SKM-1 (cell line): ENCODE measurements at regions not wholly inside any gene's neighbourhood (a gene's known extent, or its start where the extent isn't known, plus 50 kb on each side); places are given as distances from the start of the nearest gene placed in this dataset.
"Not testable (repeated sequence)": the region's sequence is repeated elsewhere in the genome, so short reads cannot be mapped to it uniquely, and the experiment has no call there.

Experiments
- DNase-seq: peaks from one replicate; lab custom pipeline; 2025; ENCODE audit not compliant: unreplicated experiment; lab: John Stamatoyannopoulos, UW

GRCh38 chr6:6748001-6748400, 159.5 kb downstream of the LY86 start:
- DNase-seq = no peak

- DNase-seq = peak; percentile 56
Observed at GRCh38 chr6:6749702-6750491, 161.4 kb downstream of the LY86 start.

- DNase-seq = no peak
Observed at GRCh38 chr6:6750594-6751265, 162.2 kb downstream of the LY86 start.

DNA sequence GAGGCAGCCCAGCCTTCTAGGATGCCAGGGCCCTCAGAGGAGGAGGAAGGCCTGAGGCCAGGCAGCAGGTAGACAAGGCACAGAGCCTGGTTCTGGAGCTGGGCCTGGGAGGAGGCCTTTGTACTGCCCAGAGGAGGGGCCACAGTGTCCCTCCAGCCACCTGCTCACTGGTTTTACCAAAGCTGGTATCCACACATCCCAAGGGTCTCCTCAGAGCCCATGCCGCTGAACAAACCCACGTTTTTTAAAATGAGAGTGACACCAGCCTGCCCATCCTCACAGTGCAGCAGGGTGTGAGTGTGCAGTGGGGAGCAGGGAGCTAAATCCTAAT, 162.7 kb downstream of the LY86 start:
- no peak for DNase-seq

DNA sequence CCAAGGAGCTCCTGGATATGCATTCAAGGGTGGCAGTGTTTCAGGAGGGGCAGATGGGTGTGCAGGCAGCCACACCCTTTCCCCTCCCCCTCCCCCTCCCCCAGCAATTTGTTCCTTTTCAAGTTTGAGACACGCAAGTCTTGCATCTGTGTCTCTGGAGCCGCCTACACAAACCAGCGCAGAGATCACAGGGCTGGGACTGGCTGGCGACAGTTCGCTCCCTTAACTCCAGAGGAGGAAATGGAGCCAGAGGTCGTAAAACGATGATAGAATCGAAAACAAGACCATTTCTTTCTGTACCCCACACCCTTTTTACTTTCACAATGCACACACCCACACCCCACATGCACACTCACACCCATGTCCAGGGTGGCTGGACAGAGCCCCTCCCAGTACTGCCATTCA, 163.1 kb downstream of the LY86 start:
- no peak for DNase-seq

DNA sequence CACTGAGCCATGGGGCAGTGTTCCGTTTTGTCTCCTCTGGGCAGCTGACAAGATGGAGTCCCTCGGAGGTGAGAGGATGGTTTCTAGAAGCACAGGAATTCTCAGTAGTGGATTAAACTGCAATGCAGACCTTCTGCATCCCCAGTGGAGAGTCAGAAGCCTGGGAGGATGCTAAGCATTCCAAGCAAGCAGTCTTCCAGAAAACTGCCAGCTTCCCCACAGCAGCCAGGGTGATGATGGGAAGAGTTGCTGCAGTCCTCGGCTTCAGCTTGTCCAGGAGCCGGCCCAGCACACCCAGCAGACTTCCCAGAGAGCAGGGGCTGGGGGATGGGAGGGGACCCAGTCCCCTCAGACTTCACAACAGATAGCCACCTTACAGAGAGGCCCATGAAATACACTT, 163.6 kb downstream of the LY86 start:
- no peak for DNase-seq

DNA sequence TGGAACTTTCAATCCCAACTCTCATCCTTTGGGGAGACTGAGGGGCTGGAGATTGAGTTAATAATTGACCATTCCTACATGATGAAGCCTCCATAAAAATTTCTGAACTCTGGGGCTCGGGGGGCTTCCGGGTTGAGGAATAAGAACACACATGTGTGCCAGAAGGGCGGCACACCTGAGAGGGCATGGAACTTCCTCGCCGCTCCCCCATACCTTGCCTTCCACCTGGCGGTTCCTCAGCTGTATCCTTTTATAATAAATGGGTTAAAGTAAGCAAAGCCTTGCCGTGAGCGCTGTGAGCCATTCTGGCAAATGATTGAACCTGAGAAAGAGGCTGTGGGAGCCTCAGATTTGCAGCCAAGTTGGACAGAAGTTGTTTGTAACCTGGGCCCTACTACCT, 164.8 kb downstream of the LY86 start:
- DNase-seq = no peak

DNA sequence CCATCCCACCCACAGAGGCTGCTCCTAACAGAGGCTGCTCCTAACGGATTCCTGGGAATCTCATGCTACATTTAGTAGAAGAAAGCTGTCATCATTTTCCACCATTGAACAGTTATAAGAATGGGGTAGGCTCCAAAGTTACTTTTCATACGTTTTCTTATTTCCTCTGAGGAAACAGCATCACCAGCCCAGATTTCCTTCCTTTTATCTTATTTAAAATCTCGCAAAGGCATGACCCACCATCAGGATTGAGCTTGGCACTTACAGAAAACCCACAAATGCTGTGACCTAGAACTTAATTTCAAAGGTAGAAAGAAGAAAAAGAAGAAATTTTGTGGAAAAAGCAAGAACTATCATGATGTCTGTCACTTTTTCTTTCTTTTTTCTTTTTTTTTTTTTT, 168.0 kb downstream of the LY86 start:
- no peak for DNase-seq

DNA sequence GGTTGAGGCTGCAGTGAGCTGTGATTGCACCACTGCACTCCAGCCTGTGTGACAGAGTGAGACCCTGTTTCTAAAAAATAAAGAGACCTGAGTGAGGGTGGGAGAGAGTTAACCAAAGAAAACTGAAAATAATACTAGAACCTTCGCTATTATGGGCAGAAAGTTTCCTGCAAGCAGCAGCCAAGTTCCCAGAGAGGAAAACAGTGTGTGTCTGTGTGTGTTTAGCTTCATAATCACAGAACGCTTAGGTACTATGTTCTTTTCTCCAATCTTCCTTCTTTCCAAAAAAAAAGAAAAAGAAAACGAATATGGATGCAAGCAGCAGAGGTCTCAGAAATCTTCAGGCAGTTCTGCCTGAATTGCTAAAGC, 170.0 kb downstream of the LY86 start:
- no peak for DNase-seq

DNA sequence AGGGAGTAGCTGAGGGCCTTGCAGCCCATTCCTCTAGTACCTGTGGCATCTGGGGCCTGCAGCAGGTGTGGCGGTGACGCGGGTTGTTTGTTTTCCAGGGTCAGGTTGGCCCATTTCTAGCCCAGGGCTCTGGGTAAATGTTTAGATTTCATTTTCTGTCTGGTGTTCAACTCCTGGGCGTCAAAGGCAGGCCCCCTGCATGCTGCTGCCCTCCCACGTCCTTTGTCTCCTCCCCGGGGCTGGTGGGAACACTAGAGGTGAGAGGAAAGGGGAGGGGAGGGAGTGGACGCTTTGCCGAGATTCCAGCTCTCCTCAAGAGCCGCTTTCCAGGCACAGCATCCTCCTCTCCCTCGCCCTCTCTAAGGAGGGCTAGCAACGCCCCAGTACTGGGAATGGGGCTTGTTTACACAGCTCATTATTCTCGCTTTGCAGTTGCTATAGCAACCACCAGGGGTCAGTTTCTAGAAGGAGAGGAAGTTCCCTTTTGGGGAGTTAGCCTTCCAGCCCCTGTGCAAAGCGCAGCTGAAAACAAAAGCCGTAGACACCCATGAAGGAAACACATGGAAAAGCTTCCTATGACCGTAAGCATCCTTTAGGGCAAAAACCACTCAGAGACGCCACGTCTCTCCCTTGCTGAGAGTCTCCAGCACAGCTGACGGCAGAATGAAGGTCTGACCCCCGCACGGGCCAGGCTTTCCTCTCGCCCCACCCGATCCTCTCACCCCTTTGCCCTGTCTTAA, 170.6 kb downstream of the LY86 start:
- peak; percentile 37 for DNase-seq

DNA sequence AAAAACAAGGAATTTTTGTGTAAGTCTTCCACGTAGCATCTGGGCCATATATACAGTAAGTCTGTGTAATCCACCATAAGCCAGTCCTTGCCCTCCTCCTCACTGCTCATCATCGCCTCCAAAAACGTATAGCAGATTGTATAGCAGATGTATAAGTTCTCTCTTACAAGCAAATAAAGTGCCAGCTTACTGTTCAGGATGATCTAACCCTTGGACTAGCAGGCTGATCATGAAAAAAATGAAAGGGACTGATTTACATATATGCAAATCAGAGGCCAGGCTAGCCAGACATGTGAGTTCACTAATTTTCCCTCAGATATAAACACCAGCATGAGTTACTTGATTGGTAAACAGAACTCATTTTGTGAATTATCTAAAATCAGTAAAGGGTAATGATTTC, 171.5 kb downstream of the LY86 start:
- DNase-seq = no peak

- DNase-seq = not testable (repeated sequence)
Observed at GRCh38 chr6:6762566-6762965, 174.0 kb downstream of the LY86 start.

- no peak for DNase-seq
Observed at GRCh38 chr6:6764764-6765434, 176.4 kb downstream of the LY86 start.

DNA sequence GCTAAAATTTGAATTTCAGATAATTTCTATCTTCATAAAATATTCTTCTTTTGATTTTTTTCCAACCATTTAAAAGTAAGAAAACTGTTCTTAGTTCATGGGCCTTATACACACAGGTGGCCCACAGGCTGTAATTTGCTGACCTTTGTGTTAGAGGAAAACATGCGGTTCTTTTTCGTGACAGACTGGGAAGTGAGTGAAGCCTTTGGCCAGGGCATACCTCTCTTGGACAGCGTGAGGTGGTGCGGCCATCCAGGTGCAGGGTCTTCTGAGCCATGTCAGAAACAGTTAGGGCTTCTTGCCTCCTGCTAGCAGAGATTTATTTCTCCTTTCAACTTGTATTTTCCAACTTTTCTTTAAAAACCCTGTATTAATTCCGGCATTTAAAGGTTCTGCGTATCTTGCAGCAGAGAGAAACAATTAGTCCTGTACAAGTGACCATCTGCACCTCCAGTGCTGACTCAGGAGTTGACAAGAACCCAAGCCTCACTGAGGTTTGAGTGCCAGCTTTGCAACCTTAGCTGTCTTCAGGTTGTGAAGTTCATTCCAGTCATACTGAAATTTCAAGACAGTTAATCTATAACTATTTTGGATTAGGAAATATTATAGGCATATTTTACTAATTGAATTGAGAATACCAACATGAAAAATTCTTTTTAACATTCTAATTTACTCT, 177.8 kb downstream of the LY86 start:
- DNase-seq = no peak

DNA sequence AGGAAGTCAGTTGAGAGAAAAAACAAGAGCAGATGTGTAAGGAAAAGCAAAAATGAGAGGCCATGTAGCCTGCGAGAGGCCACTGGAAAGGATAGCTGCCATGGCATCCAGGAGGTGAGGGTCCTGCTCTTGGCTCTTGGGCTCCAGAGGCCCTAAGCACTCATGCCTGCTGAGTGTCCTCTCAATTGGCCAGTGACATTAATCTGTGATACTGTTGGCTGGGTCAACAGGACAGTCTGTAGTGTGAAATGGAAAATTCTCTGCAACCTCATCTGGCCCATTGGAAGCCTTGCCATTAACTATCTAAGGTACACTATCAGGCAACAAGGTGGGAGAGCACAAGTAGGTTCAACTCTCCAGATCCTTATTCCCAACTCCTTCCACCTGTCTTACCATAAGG, 180.9 kb downstream of the LY86 start:
- no peak for DNase-seq

- DNase-seq = no peak
Observed at GRCh38 chr6:6771224-6771945, 182.9 kb downstream of the LY86 start.

- DNase-seq = no peak
Observed at GRCh38 chr6:6771964-6772363, 183.4 kb downstream of the LY86 start.

DNA sequence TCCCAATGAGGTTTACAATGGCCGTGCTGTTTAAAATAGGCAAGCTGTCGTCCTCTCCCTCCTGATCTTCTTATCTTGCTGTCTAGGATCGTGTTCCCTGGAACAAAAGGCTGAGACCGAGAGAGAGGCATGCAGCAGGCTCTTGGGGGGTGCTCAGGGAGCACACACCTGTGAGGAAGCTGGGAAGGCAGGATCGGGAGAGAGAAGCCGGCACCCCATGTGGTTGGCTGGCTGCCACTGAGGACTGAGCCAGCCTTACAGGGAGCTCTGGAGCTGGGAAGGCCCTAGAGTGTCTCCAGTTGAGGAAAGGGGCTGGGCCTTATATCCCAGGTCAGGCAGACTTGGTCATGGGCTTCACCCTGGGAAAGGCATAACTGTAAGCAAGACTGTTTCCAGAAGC, 184.2 kb downstream of the LY86 start:
- DNase-seq = no peak

DNA sequence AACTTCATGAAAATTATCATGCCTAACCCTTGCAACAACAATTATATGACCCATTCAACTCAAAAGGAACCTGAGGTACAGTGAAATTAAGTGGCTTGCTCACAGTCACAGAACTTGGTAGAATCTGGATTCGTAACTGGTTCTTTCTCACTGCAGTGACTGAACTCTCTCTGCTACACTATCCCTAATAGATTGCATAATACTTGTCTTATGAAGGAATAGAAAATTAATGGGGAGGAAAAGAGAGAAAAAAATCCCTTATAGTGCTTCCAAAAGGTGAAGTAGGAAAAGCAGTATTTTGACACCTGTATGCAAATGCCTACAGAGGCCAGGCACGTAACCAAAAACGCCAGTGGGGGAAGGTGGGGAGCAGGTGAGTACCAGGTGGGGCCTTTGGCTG, 186.6 kb downstream of the LY86 start:
- DNase-seq = no peak

- DNase-seq = no peak
Observed at GRCh38 chr6:6780231-6780630, 191.7 kb downstream of the LY86 start.
